ENCODE measurements at regions not wholly inside any gene's neighbourhood (a gene's known extent, or its start where the extent isn't known, plus 50 kb on each side); places are given as distances from the start of the nearest gene placed in this dataset.

DNA sequence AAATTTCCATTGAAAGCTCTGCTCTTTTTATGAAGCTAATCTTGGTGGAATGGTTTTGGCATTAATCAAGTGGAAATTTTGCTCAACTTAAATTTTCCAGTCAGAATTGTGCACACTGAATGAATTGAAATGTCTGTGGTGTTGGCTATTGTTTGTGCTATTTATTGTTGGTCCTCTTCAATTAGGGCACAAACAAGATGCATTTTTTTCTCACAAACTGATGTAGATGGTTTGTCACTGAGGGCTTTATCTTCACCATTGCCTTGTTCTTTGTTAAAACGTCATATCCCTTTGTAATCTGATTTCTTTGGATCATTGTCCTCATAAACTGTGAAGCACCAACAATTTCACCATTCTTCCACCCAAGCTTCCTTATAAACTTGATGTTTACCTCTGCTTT lies 152.1 kb upstream of the RHOBTB1 start:
- TF ChIP-seq, protein P1, sequence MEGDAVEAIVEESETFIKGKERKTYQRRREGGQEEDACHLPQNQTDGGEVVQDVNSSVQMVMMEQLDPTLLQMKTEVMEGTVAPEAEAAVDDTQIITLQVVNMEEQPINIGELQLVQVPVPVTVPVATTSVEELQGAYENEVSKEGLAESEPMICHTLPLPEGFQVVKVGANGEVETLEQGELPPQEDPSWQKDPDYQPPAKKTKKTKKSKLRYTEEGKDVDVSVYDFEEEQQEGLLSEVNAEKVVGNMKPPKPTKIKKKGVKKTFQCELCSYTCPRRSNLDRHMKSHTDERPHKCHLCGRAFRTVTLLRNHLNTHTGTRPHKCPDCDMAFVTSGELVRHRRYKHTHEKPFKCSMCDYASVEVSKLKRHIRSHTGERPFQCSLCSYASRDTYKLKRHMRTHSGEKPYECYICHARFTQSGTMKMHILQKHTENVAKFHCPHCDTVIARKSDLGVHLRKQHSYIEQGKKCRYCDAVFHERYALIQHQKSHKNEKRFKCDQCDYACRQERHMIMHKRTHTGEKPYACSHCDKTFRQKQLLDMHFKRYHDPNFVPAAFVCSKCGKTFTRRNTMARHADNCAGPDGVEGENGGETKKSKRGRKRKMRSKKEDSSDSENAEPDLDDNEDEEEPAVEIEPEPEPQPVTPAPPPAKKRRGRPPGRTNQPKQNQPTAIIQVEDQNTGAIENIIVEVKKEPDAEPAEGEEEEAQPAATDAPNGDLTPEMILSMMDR (conservative IDR thresholded peaks at IDR 0.05) = no peak
- no peak for TF ChIP-seq ZFX (IDR thresholded peaks at IDR 0.05)
